SK-N-SH treated with all-trans-retinoic acid at 6 μM for 48 hours (cell line): ENCODE measurements at regions not wholly inside any gene's neighbourhood (a gene's known extent, or its start where the extent isn't known, plus 50 kb on each side); places are given as distances from the start of the nearest gene placed in this dataset.

Source experiments
- ATAC-seq: fragments of 200-7000 bp; cut with Tn5 transposase; 3 replicates; pipeline ENCODE4 v1.9.1; 2020; ENCODE audit warnings: mild to moderate bottlenecking, moderate library complexity
- BACH2 ChIP-seq: fragments of 250-450 bp; sonication (Bioruptor Pico); IDR thresholded peaks from 2 replicates; pipeline ENCODE4 v1.9.0; 2021; ENCODE audit warnings: mild to moderate bottlenecking, borderline replicate concordance
- CSDC2 ChIP-seq: fragments of 250-450 bp; sonication (Bioruptor Pico); IDR thresholded peaks from 2 replicates; pipeline ENCODE4 v1.5.0; 2020; ENCODE audit warnings: mild to moderate bottlenecking, moderate library complexity
- CSRNP3 ChIP-seq: fragments of 250-450 bp; sonication (Bioruptor Pico); IDR thresholded peaks from 2 replicates; pipeline ENCODE4 v1.5.1; 2021; ENCODE audit warnings: mild to moderate bottlenecking, moderate library complexity
- ESRRG ChIP-seq: fragments of 250-450 bp; sonication (Bioruptor Pico); IDR thresholded peaks from 2 replicates; pipeline ENCODE4 v1.6.1; 2021; ENCODE audit warnings: mild to moderate bottlenecking
- GLIS3 ChIP-seq: fragments of 250-450 bp; sonication (Bioruptor Pico); IDR thresholded peaks from 2 replicates; pipeline ENCODE4 v1.5.0; 2020; ENCODE audit warnings: mild to moderate bottlenecking, moderate library complexity
- ISL1 ChIP-seq: fragments of 250-450 bp; sonication (Bioruptor Pico); IDR thresholded peaks from 2 replicates; pipeline ENCODE4 v2.1.2; 2022; ENCODE audit warnings: mild to moderate bottlenecking, moderate library complexity
- OSR1 ChIP-seq: fragments of 250-450 bp; sonication (Bioruptor Pico); IDR thresholded peaks from 2 replicates; pipeline ENCODE4 v1.8.0; 2022; ENCODE audit warnings: moderate library complexity, mild to moderate bottlenecking, inconsistent platforms
- PPARA ChIP-seq: fragments of 250-450 bp; sonication (Bioruptor Pico); IDR thresholded peaks from 2 replicates; pipeline ENCODE4 v1.5.0; 2020; ENCODE audit warnings: mild to moderate bottlenecking, borderline replicate concordance
- SNAI2 ChIP-seq: fragments of 250-450 bp; sonication (Bioruptor Pico); IDR thresholded peaks from 2 replicates; pipeline ENCODE4 v1.5.0; 2020; ENCODE audit warnings: mild to moderate bottlenecking, moderate library complexity
- TCF4 ChIP-seq: fragments of 250-450 bp; sonication (Bioruptor Pico); IDR thresholded peaks from 2 replicates; pipeline ENCODE4 v1.8.0; 2021; ENCODE audit warnings: mild to moderate bottlenecking, moderate library complexity, borderline replicate concordance
- TOX ChIP-seq: fragments of 250-450 bp; sonication (Bioruptor Pico); IDR thresholded peaks from 2 replicates; pipeline ENCODE4 v1.8.0; 2021; ENCODE audit warnings: mild to moderate bottlenecking, moderate library complexity, borderline replicate concordance
- TSHZ2 ChIP-seq: fragments of 250-450 bp; sonication (Bioruptor Pico); IDR thresholded peaks from 2 replicates; pipeline ENCODE4 v1.5.0; 2020; ENCODE audit warnings: mild to moderate bottlenecking, moderate library complexity
- ZC3H10 ChIP-seq: fragments of 250-450 bp; sonication (Bioruptor Pico); IDR thresholded peaks from 2 replicates; pipeline ENCODE4 v1.5.1; 2021; ENCODE audit warnings: mild to moderate bottlenecking, moderate library complexity
- ZFP3 ChIP-seq: fragments of 250-450 bp; sonication (Bioruptor Pico); IDR thresholded peaks from 2 replicates; pipeline ENCODE4 v1.5.0; 2020; ENCODE audit warnings: mild to moderate bottlenecking, moderate library complexity
- ZFP30 ChIP-seq: fragments of 450-650 bp; formaldehyde crosslinking; IDR thresholded peaks from 2 replicates; pipeline ENCODE4 v1.5.0; 2022; ENCODE audit warnings: mild to moderate bottlenecking, moderate library complexity
- ZNF565 ChIP-seq: fragments of 450-650 bp; formaldehyde crosslinking; conservative IDR thresholded peaks from 2 replicates; pipeline ENCODE4 v1.5.0; 2020; ENCODE audit warnings: low read depth, mild to moderate bottlenecking, moderate library complexity
- ZNF8 ChIP-seq: fragments of 450-650 bp; formaldehyde crosslinking; IDR thresholded peaks from 2 replicates; pipeline ENCODE4 v1.5.0; 2020; ENCODE audit warnings: mild to moderate bottlenecking, moderate library complexity
- TF ChIP-seq, protein P1 (sequence below): fragments of 250-450 bp; sonication (Bioruptor Pico); IDR thresholded peaks from 2 replicates; pipeline ENCODE4 v1.5.1; 2020; ENCODE audit warnings: low read depth, mild to moderate bottlenecking, moderate library complexity
- TF ChIP-seq, protein P2 (sequence below): fragments of 250-450 bp; sonication (Bioruptor Pico); IDR thresholded peaks from 2 replicates; pipeline ENCODE4 v1.8.0; 2020; ENCODE audit warnings: mild to moderate bottlenecking, moderate library complexity, borderline replicate concordance

DNA sequence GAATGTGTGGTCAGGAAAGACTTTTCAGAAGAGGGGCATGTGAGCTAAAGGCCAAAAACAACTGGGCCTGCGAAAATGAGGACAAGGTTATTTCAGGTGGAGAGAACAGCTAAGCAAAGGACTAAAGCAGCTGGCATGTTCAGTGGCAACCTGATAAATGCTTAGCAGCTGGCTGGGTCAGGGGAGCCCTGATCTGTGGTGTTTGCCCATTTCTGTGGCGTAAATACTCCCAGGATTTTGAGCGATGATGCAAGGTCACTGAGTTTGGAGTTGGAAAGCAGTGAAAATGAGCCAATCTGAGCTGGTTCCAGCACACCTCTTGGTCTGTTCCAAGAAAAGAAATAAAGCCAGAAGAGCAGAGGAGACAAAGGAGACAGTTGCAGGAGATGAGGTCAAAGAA, 704.3 kb downstream of the UQCRFS1 start:
- TF ChIP-seq, protein P1, sequence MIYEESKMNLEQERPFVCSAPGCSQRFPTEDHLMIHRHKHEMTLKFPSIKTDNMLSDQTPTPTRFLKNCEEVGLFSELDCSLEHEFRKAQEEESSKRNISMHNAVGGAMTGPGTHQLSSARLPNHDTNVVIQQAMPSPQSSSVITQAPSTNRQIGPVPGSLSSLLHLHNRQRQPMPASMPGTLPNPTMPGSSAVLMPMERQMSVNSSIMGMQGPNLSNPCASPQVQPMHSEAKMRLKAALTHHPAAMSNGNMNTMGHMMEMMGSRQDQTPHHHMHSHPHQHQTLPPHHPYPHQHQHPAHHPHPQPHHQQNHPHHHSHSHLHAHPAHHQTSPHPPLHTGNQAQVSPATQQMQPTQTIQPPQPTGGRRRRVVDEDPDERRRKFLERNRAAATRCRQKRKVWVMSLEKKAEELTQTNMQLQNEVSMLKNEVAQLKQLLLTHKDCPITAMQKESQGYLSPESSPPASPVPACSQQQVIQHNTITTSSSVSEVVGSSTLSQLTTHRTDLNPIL (CRISPR knock-in tag) = no peak
- TF ChIP-seq GLIS3 (CRISPR knock-in tag) = no peak
- no peak for TF ChIP-seq TCF4 (CRISPR knock-in tag)
- TF ChIP-seq ZFP3 (CRISPR knock-in tag) = no peak
- TF ChIP-seq CSDC2 = no peak
- TF ChIP-seq, protein P2, sequence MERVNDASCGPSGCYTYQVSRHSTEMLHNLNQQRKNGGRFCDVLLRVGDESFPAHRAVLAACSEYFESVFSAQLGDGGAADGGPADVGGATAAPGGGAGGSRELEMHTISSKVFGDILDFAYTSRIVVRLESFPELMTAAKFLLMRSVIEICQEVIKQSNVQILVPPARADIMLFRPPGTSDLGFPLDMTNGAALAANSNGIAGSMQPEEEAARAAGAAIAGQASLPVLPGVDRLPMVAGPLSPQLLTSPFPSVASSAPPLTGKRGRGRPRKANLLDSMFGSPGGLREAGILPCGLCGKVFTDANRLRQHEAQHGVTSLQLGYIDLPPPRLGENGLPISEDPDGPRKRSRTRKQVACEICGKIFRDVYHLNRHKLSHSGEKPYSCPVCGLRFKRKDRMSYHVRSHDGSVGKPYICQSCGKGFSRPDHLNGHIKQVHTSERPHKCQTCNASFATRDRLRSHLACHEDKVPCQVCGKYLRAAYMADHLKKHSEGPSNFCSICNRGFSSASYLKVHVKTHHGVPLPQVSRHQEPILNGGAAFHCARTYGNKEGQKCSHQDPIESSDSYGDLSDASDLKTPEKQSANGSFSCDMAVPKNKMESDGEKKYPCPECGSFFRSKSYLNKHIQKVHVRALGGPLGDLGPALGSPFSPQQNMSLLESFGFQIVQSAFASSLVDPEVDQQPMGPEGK = no peak
- ATAC-seq = no peak

DNA sequence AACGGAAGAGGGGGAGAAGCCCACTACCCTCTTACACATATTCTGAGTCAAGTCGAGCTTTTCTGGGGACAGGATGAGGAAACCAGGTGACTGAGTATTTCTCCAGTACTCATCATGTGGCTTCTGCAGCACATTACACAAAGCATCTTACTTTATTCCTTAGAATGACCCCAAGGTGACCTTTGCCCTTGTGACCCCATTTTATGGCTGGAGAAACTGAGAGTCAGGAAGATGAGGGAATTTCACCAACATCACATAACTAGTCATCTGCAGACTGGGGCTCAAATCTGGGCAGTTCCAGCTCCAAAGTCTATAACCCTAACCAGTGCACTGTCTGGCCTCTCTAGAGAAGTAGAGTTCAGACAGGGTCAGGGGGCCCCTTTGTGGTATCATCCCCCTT, 707.0 kb downstream of the UQCRFS1 start:
- no peak for ATAC-seq
- TF ChIP-seq ZFP30 (CRISPR knock-in tag) (no peak), ISL1 (CRISPR knock-in tag) (no peak), SNAI2 (CRISPR knock-in tag) (no peak), ZNF8 (no peak), TSHZ2 (CRISPR knock-in tag) (no peak), OSR1 (CRISPR knock-in tag) (no peak), ZFP3 (CRISPR knock-in tag) (no peak), TCF4 (CRISPR knock-in tag) (no peak), BACH2 (CRISPR knock-in tag) (no peak), GLIS3 (CRISPR knock-in tag) (no peak), ESRRG (CRISPR knock-in tag) (no peak), CSRNP3 (CRISPR knock-in tag) (no peak), ZC3H10 (no peak), ZNF565 (no peak)
- TF ChIP-seq, protein P1 (CRISPR knock-in tag) = no peak

DNA sequence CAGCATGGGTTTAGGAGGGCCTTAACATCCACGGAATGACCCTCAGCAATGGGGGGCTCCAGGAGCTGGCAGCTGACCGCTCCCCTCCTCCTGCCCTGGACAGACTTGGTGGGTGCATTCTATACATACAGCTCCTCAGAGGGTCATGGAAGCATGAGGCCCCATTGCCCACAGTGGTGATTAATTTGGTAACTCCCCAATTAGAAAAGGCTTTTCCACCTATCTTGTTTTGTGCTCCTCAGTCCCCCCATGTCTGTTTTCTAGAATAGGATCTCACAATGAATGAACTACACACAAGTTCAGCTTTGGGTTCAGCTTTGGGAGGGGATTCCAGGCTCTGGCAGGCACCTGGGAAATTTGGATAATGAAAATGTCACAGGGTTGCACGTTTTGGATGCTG, 707.8 kb downstream of the UQCRFS1 start:
- ATAC-seq = no peak
- TF ChIP-seq PPARA (CRISPR knock-in tag) = no peak
- no peak for TF ChIP-seq TOX (CRISPR knock-in tag)
- TF ChIP-seq CSRNP3 (CRISPR knock-in tag) = no peak
- TF ChIP-seq ESRRG (CRISPR knock-in tag) = no peak
- TF ChIP-seq, protein P2 = no peak
- TF ChIP-seq SNAI2 (CRISPR knock-in tag) = no peak
- TF ChIP-seq, all 23 proteins: peak for 0
